PC-3 (cell line): ENCODE measurements at regions not wholly inside any gene's neighbourhood (a gene's known extent, or its start where the extent isn't known, plus 50 kb on each side); places are given as distances from the start of the nearest gene placed in this dataset.

ENCODE experiments used
- ATAC-seq: fragments of 200-7000 bp; cut with Tn5 transposase; 2 replicates; pipeline ENCODE4 v1.9.1; 2020; ENCODE audit warnings: mild to moderate bottlenecking, moderate library complexity
- BruUV-seq: library from RNA; stranded (reverse); fragments of 400-500 nt; replicated peaks from 2 replicates; lab custom pipeline; 2021; lab: Mats Ljungman, UMichigan
- CTCF ChIA-PET: fragments of 300-600 bp; sonication (Branson Sonifier 250); formaldehyde crosslinking; loops from one replicate; lab custom pipeline; 2022; ENCODE audit warnings: antibody characterized with exemption; lab: Charles Lee
- POLR2A ChIA-PET: fragments of 300-600 bp; sonication (Branson Sonifier 250); formaldehyde crosslinking; loops from one replicate; lab custom pipeline; 2022; ENCODE audit warnings: antibody characterized with exemption; ENCODE audit not compliant: unreplicated experiment; lab: Charles Lee
- DNase-seq: peaks from one replicate; pipeline ENCODE4 v3.0.0-alpha.2; 2015
- H2AFZ ChIP-seq: fragments of 300-600 bp; sonication (generic); 2 replicates; pipeline ENCODE4 v1.6.0; 2016; ENCODE audit warnings: antibody characterized with exemption, low read length
- H3F3A ChIP-seq: fragments of 300-600 bp; sonication (generic); one replicate; pipeline ENCODE4 v1.6.0; 2017; ENCODE audit warnings: antibody characterized with exemption, low read length, control low read depth, mild to moderate bottlenecking; ENCODE audit not compliant: unreplicated experiment
- H3K27ac ChIP-seq: fragments of 300-600 bp; sonication (generic); 2 replicates; pipeline ENCODE4 v1.5.1; 2016; ENCODE audit warnings: mild to moderate bottlenecking, low read length
- H3K27me3 ChIP-seq: fragments of 300-600 bp; sonication (generic); 2 replicates; pipeline ENCODE4 v1.6.1; 2016; ENCODE audit warnings: low read length, mixed read lengths
- H3K36me3 ChIP-seq: fragments of 300-600 bp; sonication (generic); 2 replicates; pipeline ENCODE4 v1.6.1; 2016; ENCODE audit warnings: low read depth, mixed run types, low read length, mixed read lengths
- H3K4me1 ChIP-seq: fragments of 300-600 bp; sonication (generic); 2 replicates; pipeline ENCODE4 v1.5.1; 2016; ENCODE audit warnings: low read length; ENCODE audit not compliant: insufficient read depth
- H3K4me2 ChIP-seq: fragments of 300-600 bp; sonication (generic); 2 replicates; pipeline ENCODE4 v1.6.0; 2016; ENCODE audit warnings: low read length
- H3K4me3 ChIP-seq: fragments of 300-600 bp; sonication (generic); 2 replicates; pipeline ENCODE4 v1.5.1; 2016; ENCODE audit warnings: mild to moderate bottlenecking, low read length, mixed read lengths
- H3K79me2 ChIP-seq: fragments of 300-600 bp; sonication (generic); 2 replicates; pipeline ENCODE4 v1.6.1; 2017; ENCODE audit warnings: low read length, mixed read lengths
- H3K9ac ChIP-seq: fragments of 300-600 bp; sonication (generic); 2 replicates; pipeline ENCODE4 v1.6.0; 2016; ENCODE audit warnings: mild to moderate bottlenecking, low read length
- H3K9me2 ChIP-seq: fragments of 300-600 bp; sonication (generic); replicated peaks from 2 replicates; pipeline ENCODE4 v1.6.1; 2016; ENCODE audit warnings: mixed run types, low read length, mixed read lengths
- H3K9me3 ChIP-seq: fragments of 300-600 bp; sonication (generic); 2 replicates; pipeline ENCODE4 v1.6.1; 2016; ENCODE audit warnings: low read length, mixed read lengths
- H4K20me1 ChIP-seq: fragments of 300-600 bp; sonication (generic); 2 replicates; pipeline ENCODE4 v1.6.1; 2016; ENCODE audit warnings: low read length, mixed read lengths
- CTCF ChIP-seq: fragments of 300-600 bp; sonication (generic); conservative IDR thresholded peaks from 2 replicates; pipeline ENCODE4 v1.5.1; 2017; ENCODE audit warnings: antibody characterized with exemption, low read depth, mild to moderate bottlenecking, low read length
- EZH2 ChIP-seq: fragments of 300-600 bp; sonication (generic); IDR thresholded peaks from one replicate; pipeline ENCODE4 v1.6.1; 2017; ENCODE audit warnings: antibody characterized with exemption, mild to moderate bottlenecking, low read length; ENCODE audit not compliant: unreplicated experiment
- EZH2phosphoT487 ChIP-seq: fragments of 300-600 bp; sonication (generic); IDR thresholded peaks from 2 replicates; pipeline ENCODE4 v1.6.1; 2018; ENCODE audit warnings: mild to moderate bottlenecking, antibody characterized with exemption, low read length, borderline replicate concordance
- intact Hi-C: fragments of 100-400 bp; cut with micrococcal nuclease; formaldehyde crosslinking; loops from 2 replicates; pipeline ENCODE4 v1.9.0; 2023

GRCh38 chr3:189496375-189497138 lies 134.6 kb upstream of the TP63 start:
- Histone ChIP-seq H3K4me3 (no peak overlapping the region), H4K20me1 (no peaks in the 10 kb centered on the region), H3K79me2 (no peaks in the 10 kb centered on the region), H3K27me3 (no peaks in the 10 kb centered on the region), H3K4me2 (no peak overlapping the region), H3K9me2 (no peaks in the 10 kb centered on the region), H3K9me3 (no peaks in the 10 kb centered on the region), H3K27ac (no peak overlapping the region), H3F3A (no peaks in the 10 kb centered on the region), H3K36me3 (no peaks in the 10 kb centered on the region), H3K9ac (no peak overlapping the region), H2AFZ (no peak overlapping the region), H3K4me1 (no peaks in the 10 kb centered on the region)
- ATAC-seq (no peak), DNase-seq (no peak)
- ChIA-PET POLR2A (no interaction called here), CTCF (no interaction called here)
- no TSS peak for BruUV-seq
- intact Hi-C loops, result no loop called here
- TF ChIP-seq EZH2phosphoT487 (no peak), EZH2 (no peak), CTCF (no peak)

- BruUV-seq, result no TSS peak
- Histone ChIP-seq H3K4me2 (no peak overlapping the region), H3F3A (no peaks in the 10 kb centered on the region), H3K27me3 (no peaks in the 10 kb centered on the region), H3K4me1 (no peaks in the 10 kb centered on the region), H4K20me1 (no peaks in the 10 kb centered on the region), H3K4me3 (no peak overlapping the region), H3K79me2 (no peaks in the 10 kb centered on the region), H3K27ac (no peak overlapping the region), H3K9ac (no peak overlapping the region), H3K9me2 (no peaks in the 10 kb centered on the region), H3K36me3 (no peaks in the 10 kb centered on the region), H2AFZ (no peak overlapping the region), H3K9me3 (no peaks in the 10 kb centered on the region)
- ATAC-seq (no peak), DNase-seq (no peak)
- TF ChIP-seq EZH2 (no peak), CTCF (no peak)
- intact Hi-C loops, result no loop called here
- ChIA-PET POLR2A (no interaction called here), CTCF (no interaction called here)
Observed at GRCh38 chr3:189498995-189499704, 132.0 kb upstream of the TP63 start.

GRCh38 chr3:189500299-189500698 lies 130.9 kb upstream of the TP63 start:
- Histone ChIP-seq H3K36me3 (no peaks in the 10 kb centered on the region), H3K79me2 (no peaks in the 10 kb centered on the region), H3K4me1 (no peaks in the 10 kb centered on the region), H3F3A (no peaks in the 10 kb centered on the region), H2AFZ (no peak overlapping the region), H3K27me3 (no peaks in the 10 kb centered on the region), H4K20me1 (no peaks in the 10 kb centered on the region), H3K27ac (no peak overlapping the region), H3K9me3 (no peaks in the 10 kb centered on the region), H3K4me3 (no peak overlapping the region), H3K9ac (no peak overlapping the region), H3K4me2 (no peak overlapping the region), H3K9me2 (no peaks in the 10 kb centered on the region)
- DNase-seq (no peak), ATAC-seq (no peak)
- ChIA-PET POLR2A (no interaction called here), CTCF (no interaction called here)
- intact Hi-C loops, result no loop called here
- TF ChIP-seq CTCF (no peak), EZH2 (no peak), EZH2phosphoT487 (no peak)
- no TSS peak for BruUV-seq
